Vagina (tissue), 2 donors: ENCODE measurements at regions not wholly inside any gene's neighbourhood (a gene's known extent, or its start where the extent isn't known, plus 50 kb on each side); places are given as distances from the start of the nearest gene placed in this dataset.

ENCODE experiments used
- POLR2A ChIP-seq, 2 donors: fragments of 450-650 bp; IDR thresholded peaks; one replicate each; pipeline ENCODE4 v1.6.1; 2017; ENCODE audit warnings: antibody characterized with exemption in 2 of 2, mild to moderate bottlenecking in 2 of 2, moderate library complexity in 2 of 2
- TF ChIP-seq, protein P1 (sequence below), 3 experiments: fragments of 450-650 bp in 2 of 3; fragments of 200-600 bp in 1 of 3; sonication (generic) in 1 of 3; IDR thresholded peaks; one replicate each; pipeline ENCODE4 v1.5.1; 2017 to 2019; ENCODE audit warnings: antibody characterized with exemption in 3 of 3, mild to moderate bottlenecking in 2 of 3, moderate library complexity in 2 of 3

DNA sequence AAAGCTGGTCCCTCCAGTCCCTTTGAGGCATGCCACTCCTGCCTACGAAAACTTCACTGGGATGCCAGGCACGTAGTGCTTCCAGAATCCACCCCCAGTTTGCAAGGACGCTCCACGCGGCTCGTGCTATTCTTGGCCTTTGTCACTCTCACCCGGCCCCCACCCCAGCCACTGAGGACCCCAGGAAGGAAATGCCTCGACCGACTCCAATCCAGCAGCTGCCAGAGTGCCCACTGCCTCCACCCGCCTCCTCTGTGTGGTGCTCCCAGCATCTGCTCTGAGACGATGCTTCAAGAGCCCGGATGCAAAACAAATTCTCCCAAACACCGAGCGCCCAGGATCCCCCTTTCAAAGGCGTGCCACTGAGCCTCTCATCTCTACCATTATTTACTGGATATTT, 123.9 kb downstream of the RFLNA start:
- TF ChIP-seq, protein P1, sequence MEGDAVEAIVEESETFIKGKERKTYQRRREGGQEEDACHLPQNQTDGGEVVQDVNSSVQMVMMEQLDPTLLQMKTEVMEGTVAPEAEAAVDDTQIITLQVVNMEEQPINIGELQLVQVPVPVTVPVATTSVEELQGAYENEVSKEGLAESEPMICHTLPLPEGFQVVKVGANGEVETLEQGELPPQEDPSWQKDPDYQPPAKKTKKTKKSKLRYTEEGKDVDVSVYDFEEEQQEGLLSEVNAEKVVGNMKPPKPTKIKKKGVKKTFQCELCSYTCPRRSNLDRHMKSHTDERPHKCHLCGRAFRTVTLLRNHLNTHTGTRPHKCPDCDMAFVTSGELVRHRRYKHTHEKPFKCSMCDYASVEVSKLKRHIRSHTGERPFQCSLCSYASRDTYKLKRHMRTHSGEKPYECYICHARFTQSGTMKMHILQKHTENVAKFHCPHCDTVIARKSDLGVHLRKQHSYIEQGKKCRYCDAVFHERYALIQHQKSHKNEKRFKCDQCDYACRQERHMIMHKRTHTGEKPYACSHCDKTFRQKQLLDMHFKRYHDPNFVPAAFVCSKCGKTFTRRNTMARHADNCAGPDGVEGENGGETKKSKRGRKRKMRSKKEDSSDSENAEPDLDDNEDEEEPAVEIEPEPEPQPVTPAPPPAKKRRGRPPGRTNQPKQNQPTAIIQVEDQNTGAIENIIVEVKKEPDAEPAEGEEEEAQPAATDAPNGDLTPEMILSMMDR (IDR thresholded peaks at IDR 0.05) = no peak
- no peak for TF ChIP-seq POLR2A (IDR thresholded peaks at IDR 0.05)
